ENCODE measurements at regions not wholly inside any gene's neighbourhood (a gene's known extent, or its start where the extent isn't known, plus 50 kb on each side); places are given as distances from the start of the nearest gene placed in this dataset.
"Not testable (repeated sequence)": the region's sequence is repeated elsewhere in the genome, so short reads cannot be mapped to it uniquely, and the experiment has no call there.

DNA sequence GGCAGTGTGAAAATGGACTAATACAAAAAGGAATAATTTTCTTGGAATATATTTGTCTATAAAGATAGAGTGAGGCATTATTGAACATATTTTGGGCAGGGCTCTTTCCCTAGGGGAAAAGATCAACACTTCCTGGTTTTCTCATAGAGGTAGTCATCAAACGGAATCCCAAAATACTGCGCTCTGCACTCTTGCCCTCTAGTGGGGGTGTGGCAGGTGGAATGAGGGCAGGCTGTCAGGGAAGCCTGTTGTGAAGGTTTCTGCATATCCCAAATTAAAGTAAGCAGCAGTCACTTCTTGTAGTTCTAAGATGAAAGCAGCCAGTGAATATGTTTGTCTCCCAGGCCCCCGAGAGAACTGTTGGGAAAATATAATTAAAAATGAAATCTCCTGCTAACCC, 666.8 kb upstream of the TMEM132C start:
- BruUV-seq (replicated peaks): no TSS peak

DNA sequence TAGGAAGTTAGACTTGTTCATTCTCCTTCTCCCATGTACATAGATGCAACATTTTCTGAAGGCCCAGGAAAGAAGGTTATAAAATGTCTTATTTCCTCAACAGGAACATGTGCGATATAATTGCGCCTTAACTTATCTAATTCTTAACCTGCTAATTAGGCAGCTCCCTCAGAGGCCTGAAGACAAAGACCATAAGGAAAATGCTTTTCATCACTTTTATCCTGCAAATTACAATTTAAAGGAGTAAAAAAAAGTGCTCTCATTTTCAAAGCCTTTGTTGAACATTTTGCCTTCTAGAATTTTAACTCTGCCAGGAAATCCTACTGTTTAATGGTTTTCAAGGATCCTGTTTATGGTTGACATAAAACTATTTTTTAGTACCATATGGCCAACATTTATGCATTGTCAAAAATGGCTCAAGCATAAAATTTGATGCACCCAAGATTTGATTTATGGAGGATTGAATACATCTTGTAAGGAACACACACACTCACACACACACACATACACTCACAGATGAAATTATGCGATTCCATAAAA, 660.4 kb upstream of the TMEM132C start:
- no peaks in the 10 kb centered on the region for H3F3A ChIP-seq (ENCODE audit: insufficient read depth, low read depth)
- POLR2A ChIA-PET (ENCODE audit: unreplicated experiment): no interaction called here
- DNase-seq: no peak
- no peak overlapping the region for H3K4me2 ChIP-seq
- no peaks in the 10 kb centered on the region for H3K9me3 ChIP-seq (ENCODE audit: insufficient read depth, low read depth)
- no peaks in the 10 kb centered on the region for H4K20me1 ChIP-seq (ENCODE audit: insufficient read depth)
- TF ChIP-seq, protein P1, sequence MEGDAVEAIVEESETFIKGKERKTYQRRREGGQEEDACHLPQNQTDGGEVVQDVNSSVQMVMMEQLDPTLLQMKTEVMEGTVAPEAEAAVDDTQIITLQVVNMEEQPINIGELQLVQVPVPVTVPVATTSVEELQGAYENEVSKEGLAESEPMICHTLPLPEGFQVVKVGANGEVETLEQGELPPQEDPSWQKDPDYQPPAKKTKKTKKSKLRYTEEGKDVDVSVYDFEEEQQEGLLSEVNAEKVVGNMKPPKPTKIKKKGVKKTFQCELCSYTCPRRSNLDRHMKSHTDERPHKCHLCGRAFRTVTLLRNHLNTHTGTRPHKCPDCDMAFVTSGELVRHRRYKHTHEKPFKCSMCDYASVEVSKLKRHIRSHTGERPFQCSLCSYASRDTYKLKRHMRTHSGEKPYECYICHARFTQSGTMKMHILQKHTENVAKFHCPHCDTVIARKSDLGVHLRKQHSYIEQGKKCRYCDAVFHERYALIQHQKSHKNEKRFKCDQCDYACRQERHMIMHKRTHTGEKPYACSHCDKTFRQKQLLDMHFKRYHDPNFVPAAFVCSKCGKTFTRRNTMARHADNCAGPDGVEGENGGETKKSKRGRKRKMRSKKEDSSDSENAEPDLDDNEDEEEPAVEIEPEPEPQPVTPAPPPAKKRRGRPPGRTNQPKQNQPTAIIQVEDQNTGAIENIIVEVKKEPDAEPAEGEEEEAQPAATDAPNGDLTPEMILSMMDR (conservative IDR thresholded peaks at IDR 0.05): no peak
- TF ChIP-seq EZH2 (IDR thresholded peaks at IDR 0.05; ENCODE audit: low read depth): no peak
- no peak overlapping the region for H3K27ac ChIP-seq
- no peaks in the 10 kb centered on the region for H3K36me3 ChIP-seq (ENCODE audit: low read depth)
- CTCF ChIA-PET: no interaction called here
- no peak overlapping the region for H2AFZ ChIP-seq
- H3K79me2 ChIP-seq (ENCODE audit: low read depth): no peaks in the 10 kb centered on the region
- H3K9me2 ChIP-seq (ENCODE audit: insufficient read depth): no peaks in the 10 kb centered on the region
- BruUV-seq (replicated peaks): no TSS peak
- intact Hi-C loops (cut with micrococcal nuclease; ENCODE audit: unreplicated experiment): no loop called here
- H3K4me1 ChIP-seq (replicated peaks; ENCODE audit: insufficient read depth): no peaks in the 10 kb centered on the region
- H3K27me3 ChIP-seq (ENCODE audit: insufficient read depth, low read depth): peaks cover 27% of the 10 kb centered on the region
- no peak overlapping the region for H3K4me3 ChIP-seq

More for the DNA sequence above, 666.8 kb upstream of the TMEM132C start:
- Histone ChIP-seq H2AFZ (no peak overlapping the region), H3K79me2 (ENCODE audit: low read depth) (no peaks in the 10 kb centered on the region), H3K9me2 (ENCODE audit: insufficient read depth) (no peaks in the 10 kb centered on the region), H3K27me3 (ENCODE audit: insufficient read depth, low read depth) (peaks cover 22% of the 10 kb centered on the region), H3K4me1 (replicated peaks; ENCODE audit: insufficient read depth) (no peaks in the 10 kb centered on the region), H3K27ac (no peak overlapping the region), H3F3A (ENCODE audit: insufficient read depth, low read depth) (no peaks in the 10 kb centered on the region), H3K4me3 (no peak overlapping the region), H3K9me3 (ENCODE audit: insufficient read depth, low read depth) (no peaks in the 10 kb centered on the region), H3K4me2 (no peak overlapping the region), H4K20me1 (ENCODE audit: insufficient read depth) (no peaks in the 10 kb centered on the region), H3K36me3 (ENCODE audit: low read depth) (no peaks in the 10 kb centered on the region)
- TF ChIP-seq, protein P1 (conservative IDR thresholded peaks at IDR 0.05): no peak
- TF ChIP-seq EZH2 (IDR thresholded peaks at IDR 0.05; ENCODE audit: low read depth): no peak
- intact Hi-C loops (cut with micrococcal nuclease; ENCODE audit: unreplicated experiment): no loop called here
- POLR2A ChIA-PET (ENCODE audit: unreplicated experiment): no interaction called here
- no peak for DNase-seq
- CTCF ChIA-PET: no interaction called here

DNA sequence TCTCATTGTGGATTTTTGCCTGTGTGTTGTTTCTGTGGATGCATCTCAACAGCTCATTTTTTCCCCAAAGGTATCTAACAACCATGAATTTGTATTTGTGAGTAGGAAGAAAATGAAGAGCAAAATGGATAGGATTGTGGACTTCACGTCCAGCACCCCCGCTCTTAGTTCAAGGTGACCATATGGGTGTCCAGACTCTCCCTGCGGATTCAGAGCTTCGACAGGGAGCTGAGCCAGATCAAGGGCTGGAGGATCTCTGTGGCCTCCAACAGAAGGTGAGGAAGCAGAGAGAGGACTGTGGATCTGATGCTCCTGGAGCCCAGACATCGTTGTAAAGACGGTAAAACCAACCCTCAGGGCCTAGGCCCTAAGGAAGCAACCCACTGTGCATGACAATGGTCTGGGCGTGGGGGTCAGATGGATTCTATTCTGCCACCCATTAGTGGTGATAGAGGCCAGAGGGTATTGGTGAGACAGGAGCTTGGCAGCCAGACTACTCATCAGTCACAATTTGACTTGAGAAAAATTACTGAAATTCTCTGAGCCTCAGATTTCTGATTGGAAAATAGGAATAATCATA, 659.7 kb upstream of the TMEM132C start:
- no peaks in the 10 kb centered on the region for H3K79me2 ChIP-seq (ENCODE audit: low read depth)
- no peaks in the 10 kb centered on the region for H3K9me2 ChIP-seq (ENCODE audit: insufficient read depth)
- H3K4me3 ChIP-seq: no peak overlapping the region
- H3F3A ChIP-seq (ENCODE audit: insufficient read depth, low read depth): no peaks in the 10 kb centered on the region
- no peaks in the 10 kb centered on the region for H3K4me1 ChIP-seq (replicated peaks; ENCODE audit: insufficient read depth)
- POLR2A ChIA-PET (ENCODE audit: unreplicated experiment): no interaction called here
- no peak for DNase-seq
- TF ChIP-seq, protein P1 (conservative IDR thresholded peaks at IDR 0.05): no peak
- TF ChIP-seq EZH2 (IDR thresholded peaks at IDR 0.05; ENCODE audit: low read depth): no peak
- CTCF ChIA-PET: interaction anchor here (0.6 kb wide), 1 partner anchor 1513 kb away, joined by 7 read pairs; no protein-coding TSS in a partner anchor
- no peak overlapping the region for H3K4me2 ChIP-seq
- no peaks in the 10 kb centered on the region for H3K9me3 ChIP-seq (ENCODE audit: insufficient read depth, low read depth)
- H3K27ac ChIP-seq: no peak overlapping the region
- no TSS peak for BruUV-seq (replicated peaks)
- no peaks in the 10 kb centered on the region for H4K20me1 ChIP-seq (ENCODE audit: insufficient read depth)
- H3K27me3 ChIP-seq (ENCODE audit: insufficient read depth, low read depth): peaks cover 29% of the 10 kb centered on the region
- intact Hi-C loops (cut with micrococcal nuclease; ENCODE audit: unreplicated experiment): no loop called here
- no peaks in the 10 kb centered on the region for H3K36me3 ChIP-seq (ENCODE audit: low read depth)
- no peak overlapping the region for H2AFZ ChIP-seq

DNA sequence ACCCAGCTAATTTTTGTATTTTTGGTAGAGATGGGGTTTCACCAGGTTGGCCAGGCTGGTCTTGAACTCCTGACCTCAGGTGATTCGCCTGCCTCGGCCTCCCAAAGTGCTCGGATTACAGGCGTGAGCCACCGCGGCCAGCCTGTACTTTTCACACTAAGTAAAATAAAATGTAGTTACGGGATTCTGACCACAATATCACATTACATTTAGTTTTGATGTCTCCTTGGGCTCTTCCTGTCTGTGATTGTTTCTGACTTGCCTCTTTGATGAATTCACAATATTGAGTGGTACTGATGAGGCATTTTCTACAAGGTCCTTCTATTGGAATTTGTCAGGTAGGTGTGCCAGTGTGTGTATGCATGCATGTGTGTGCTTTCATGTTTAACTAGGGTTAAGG, 658.6 kb upstream of the TMEM132C start:
- H3K4me3 ChIP-seq; H3F3A ChIP-seq (ENCODE audit: insufficient read depth, low read depth); H4K20me1 ChIP-seq (ENCODE audit: insufficient read depth); H3K9me3 ChIP-seq (ENCODE audit: insufficient read depth, low read depth); H3K79me2 ChIP-seq (ENCODE audit: low read depth); H3K9me2 ChIP-seq (ENCODE audit: insufficient read depth); POLR2A ChIA-PET (ENCODE audit: unreplicated experiment); H3K4me2 ChIP-seq; H3K4me1 ChIP-seq (replicated peaks; ENCODE audit: insufficient read depth); H3K27ac ChIP-seq; H2AFZ ChIP-seq; H3K36me3 ChIP-seq (ENCODE audit: low read depth); CTCF ChIA-PET; intact Hi-C loops (cut with micrococcal nuclease; ENCODE audit: unreplicated experiment); DNase-seq; BruUV-seq (replicated peaks): not testable (repeated sequence)
- H3K27me3 ChIP-seq (ENCODE audit: insufficient read depth, low read depth): peaks cover 29% of the 10 kb centered on the region
